HG03460 (cell line): ENCODE measurements at regions not wholly inside any gene's neighbourhood (a gene's known extent, or its start where the extent isn't known, plus 50 kb on each side); places are given as distances from the start of the nearest gene placed in this dataset.

Experiments
- ATAC-seq: cut with Tn5 transposase; IDR thresholded peaks from one replicate; pipeline ENCODE4 v1.9.1; 2021; ENCODE audit not compliant: unreplicated experiment

GRCh38 chr1:34270181-34270580 is 93.5 kb downstream of the C1orf94 start:
- ATAC-seq: no peak

- no peak for ATAC-seq
These were observed 95.4 kb downstream of the C1orf94 start for GRCh38 chr1:34272152-34272551.

- ATAC-seq: no peak
These were observed 98.4 kb downstream of the C1orf94 start for GRCh38 chr1:34275150-34275549.

GRCh38 chr1:34276606-34277005 is 99.9 kb downstream of the C1orf94 start:
- no peak for ATAC-seq

- no peak for ATAC-seq
These were observed 100.4 kb downstream of the C1orf94 start for GRCh38 chr1:34277150-34277549.

- ATAC-seq: no peak
These were observed 101.5 kb downstream of the C1orf94 start for GRCh38 chr1:34278211-34278610.

GRCh38 chr1:34279971-34280370 is 103.3 kb downstream of the C1orf94 start:
- no peak for ATAC-seq

GRCh38 chr1:34280509-34280908 is 103.8 kb downstream of the C1orf94 start:
- no peak for ATAC-seq

GRCh38 chr1:34283142-34283541 is 106.4 kb downstream of the C1orf94 start:
- no peak for ATAC-seq

- no peak for ATAC-seq
These were observed 109.8 kb downstream of the C1orf94 start for GRCh38 chr1:34286511-34286910.

GRCh38 chr1:34290831-34291230 is 114.1 kb downstream of the C1orf94 start:
- no peak for ATAC-seq

GRCh38 chr1:34292472-34292871 is 115.8 kb downstream of the C1orf94 start:
- no peak for ATAC-seq

GRCh38 chr1:34296059-34296458 is 119.4 kb downstream of the C1orf94 start:
- no peak for ATAC-seq

GRCh38 chr1:34302798-34303197 is 126.1 kb downstream of the C1orf94 start:
- ATAC-seq: no peak

- no peak for ATAC-seq
These were observed 126.5 kb downstream of the C1orf94 start for GRCh38 chr1:34303218-34303617.

GRCh38 chr1:34306568-34306967 is 129.9 kb downstream of the C1orf94 start:
- ATAC-seq: no peak

GRCh38 chr1:34312359-34312758 is 135.7 kb downstream of the C1orf94 start:
- ATAC-seq: no peak

- ATAC-seq: no peak
These were observed 139.3 kb downstream of the C1orf94 start for GRCh38 chr1:34315974-34316373.

GRCh38 chr1:34316773-34317172 is 140.1 kb downstream of the C1orf94 start:
- no peak for ATAC-seq

GRCh38 chr1:34319218-34319617 is 142.5 kb downstream of the C1orf94 start:
- ATAC-seq: no peak

GRCh38 chr1:34320053-34320669 is 143.5 kb downstream of the C1orf94 start:
- no peak for ATAC-seq

- ATAC-seq: no peak
These were observed 146.3 kb downstream of the C1orf94 start for GRCh38 chr1:34322969-34323368.

GRCh38 chr1:34324879-34325440 is 148.3 kb downstream of the C1orf94 start:
- no peak for ATAC-seq
